Stimulated activated CD4-positive, alpha-beta T cell treated with anti-CD3 and anti-CD28 coated beads, Interleukin-1b, Interleukin-23, amount 100 ng/mL, for 4 hours (primary cell): ENCODE measurements at regions not wholly inside any gene's neighbourhood (a gene's known extent, or its start where the extent isn't known, plus 50 kb on each side); places are given as distances from the start of the nearest gene placed in this dataset.
"Not testable (repeated sequence)": the region's sequence is repeated elsewhere in the genome, so short reads cannot be mapped to it uniquely, and the experiment has no call there.

Experiments
- DNase-seq, 2 donors: peaks; one replicate each; pipeline ENCODE4 v3.0.0-alpha.2; 2020; ENCODE audit warnings: low read depth in 2 of 2

- no peak for DNase-seq
These were observed 50.8 kb upstream of the PCSK1 start for GRCh38 chr5:96483878-96484277.

GRCh38 chr5:96487859-96488258, 54.8 kb upstream of the PCSK1 start:
- DNase-seq: no peak

DNA sequence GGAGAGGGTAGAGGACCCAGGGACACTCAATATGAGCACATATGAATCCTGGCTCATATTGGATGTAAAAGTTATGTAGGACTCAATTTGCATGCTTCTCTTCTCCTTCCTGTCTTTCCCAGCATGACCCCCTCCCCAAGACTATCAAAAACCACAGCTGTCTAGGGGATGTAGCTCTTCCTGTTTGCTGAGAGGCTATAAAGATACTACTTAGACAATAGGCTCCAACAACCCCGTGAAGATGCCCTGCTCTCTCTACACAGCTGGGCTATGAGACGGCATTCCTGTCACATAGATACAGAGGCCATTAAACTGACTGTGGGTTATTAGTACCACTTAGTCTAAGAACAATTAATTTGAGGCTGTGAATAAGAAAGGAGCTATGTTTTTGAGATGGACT, 56.5 kb upstream of the PCSK1 start:
- no peak for DNase-seq

GRCh38 chr5:96492459-96493047, 59.5 kb upstream of the PCSK1 start:
- DNase-seq: no peak

DNA sequence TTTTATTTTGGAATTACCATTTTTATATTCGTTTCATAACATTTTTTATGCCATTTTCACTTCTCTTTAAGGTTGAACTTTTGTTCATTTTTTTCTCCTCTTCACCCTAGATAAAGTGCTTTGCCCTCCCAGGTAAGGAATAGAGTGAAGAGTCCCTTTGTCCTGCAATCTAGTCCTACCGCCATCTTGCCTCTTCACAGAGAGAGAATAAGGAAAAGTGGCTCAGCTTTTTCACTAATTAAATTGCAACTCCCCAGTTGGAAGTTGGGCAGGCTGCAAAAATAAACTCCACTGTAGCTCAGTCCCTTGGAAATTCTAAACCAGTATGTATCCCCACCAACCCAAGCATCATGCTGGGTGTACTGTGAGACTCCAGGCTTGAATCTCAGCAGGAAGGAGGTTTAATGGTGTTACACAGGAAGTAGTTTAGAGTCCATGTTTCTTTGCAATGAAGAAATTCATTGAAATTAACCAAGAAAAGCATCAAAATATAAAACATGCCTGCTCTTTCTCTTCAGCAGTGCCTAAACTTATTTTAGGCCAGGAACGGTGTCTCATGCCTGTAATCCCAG, 60.3 kb upstream of the PCSK1 start:
- no peak for DNase-seq

- DNase-seq: not testable (repeated sequence)
These were observed 62.4 kb upstream of the PCSK1 start for GRCh38 chr5:96495412-96495811.

DNA sequence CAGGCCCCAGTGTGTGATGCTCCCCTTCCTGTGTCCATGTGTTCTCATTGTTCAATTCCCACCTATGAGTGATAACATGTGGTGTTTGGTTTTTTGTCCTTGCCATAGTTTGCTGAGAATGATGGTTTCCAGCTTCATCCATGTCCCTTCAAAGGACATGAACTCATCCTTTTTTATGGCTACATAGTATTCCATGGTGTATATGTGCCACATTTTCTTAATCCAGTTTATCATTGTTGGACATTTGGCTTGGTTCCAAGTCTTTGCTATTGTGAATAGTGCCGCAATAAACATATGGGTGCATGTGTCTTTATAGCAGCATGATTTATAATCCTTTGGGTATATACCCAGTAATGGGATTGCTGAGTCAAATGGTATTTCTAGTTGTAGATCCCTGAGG, 64.0 kb upstream of the PCSK1 start:
- DNase-seq: not testable (repeated sequence)

DNA sequence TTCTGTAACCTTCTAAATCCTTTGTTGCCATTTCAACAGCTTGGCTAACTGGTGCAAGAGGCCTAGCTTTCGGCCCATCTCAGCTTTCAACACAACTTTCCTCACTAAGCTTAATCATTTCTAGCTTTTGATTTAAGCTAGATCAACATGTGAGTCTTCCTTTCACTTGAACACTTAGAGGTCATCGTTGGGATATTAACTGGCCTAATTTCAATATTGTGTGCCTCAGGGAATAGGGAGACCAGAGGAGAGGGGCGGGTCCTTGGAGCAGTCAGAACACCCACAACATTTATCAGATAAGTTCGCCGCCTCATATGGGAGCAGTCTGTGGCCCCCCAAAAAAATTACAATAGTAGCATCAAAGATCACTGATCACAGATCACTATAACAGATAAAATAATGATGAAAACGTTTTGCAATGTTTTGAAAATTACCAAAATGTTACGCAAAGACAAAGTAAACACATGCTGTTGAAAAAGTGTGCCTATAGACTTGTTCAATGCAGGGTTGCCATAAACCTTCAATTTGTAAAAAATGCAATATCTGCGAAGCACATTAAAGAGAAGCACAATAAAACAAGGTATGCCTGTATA, 66.8 kb upstream of the PCSK1 start:
- no peak for DNase-seq

DNA sequence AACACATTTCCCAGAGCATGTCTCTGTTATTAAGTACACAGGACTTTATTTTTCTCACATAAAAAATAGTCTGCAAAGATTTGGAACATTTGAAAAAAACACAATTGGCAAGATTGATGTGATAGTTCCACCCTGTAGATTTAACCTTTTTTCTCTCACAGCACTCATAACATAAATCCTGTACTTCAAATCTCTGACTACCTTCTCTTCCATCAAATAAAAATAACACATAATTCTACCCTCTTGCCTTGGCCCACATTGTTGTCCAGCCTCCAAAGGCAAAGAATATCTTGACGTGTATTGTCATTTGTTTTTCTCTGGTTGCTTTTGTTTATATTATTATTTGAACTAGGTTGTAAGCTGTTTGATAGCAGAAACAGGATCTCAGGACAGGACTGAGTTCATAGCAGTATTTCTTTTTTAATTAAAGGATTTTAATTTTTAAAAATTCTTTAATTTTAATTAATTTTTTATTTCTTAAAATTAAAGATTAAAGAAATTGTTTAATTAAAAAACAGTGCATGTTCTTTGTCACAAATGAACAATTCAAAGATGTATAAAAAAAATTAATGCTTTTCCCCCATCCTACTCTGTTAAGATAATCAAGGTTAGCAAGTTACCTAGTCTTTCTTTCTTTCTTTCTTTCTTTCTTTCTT, 69.1 kb upstream of the PCSK1 start:
- DNase-seq: no peak

GRCh38 chr5:96503501-96504236, 70.6 kb upstream of the PCSK1 start:
- DNase-seq: no peak

GRCh38 chr5:96506376-96506775, 73.3 kb upstream of the PCSK1 start:
- no peak for DNase-seq

GRCh38 chr5:96506866-96507527, 73.9 kb upstream of the PCSK1 start:
- no peak for DNase-seq

GRCh38 chr5:96509316-96509715, 76.3 kb upstream of the PCSK1 start:
- DNase-seq: no peak

- no peak for DNase-seq
These were observed 76.8 kb upstream of the PCSK1 start for GRCh38 chr5:96509721-96510350.

DNA sequence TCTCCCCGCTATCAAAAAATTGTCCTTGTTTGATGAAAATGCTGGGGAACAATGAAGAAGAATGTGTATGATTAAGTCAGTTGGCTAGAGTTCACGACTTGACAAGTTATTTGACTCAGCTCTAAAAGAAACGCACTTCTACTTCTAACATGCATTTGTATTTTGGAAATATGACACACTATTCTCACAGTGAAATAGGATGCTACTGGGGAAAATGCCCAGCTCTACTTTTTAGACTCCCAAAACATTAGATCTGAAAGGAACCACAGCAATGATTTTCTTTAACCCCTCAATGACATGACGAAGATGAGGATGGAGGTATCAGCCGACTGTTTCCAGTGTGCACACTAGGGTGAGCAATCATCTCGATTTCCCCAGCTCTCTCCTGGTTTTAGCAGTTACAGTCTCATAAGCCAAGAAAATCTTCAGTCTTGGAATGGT, 83.6 kb upstream of the PCSK1 start:
- no peak for DNase-seq

DNA sequence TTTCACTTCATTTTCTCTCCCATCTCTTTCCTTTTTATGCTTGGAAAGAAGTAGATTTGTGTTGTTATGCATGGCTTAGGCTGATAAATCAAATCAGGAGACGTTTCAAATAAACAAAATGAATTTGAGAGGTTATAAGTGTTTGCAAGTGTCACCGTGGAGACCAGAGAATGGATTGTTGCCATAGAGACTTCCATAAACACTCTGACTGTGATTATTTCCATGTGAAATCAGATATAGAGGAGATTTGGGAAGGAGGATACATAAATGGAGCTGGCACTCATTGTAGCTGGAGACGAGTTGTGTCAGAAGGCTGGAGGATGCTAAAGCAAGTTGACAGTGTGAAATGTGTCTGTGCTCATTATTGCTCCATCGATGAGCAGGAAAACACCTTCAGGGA, 84.2 kb upstream of the PCSK1 start:
- DNase-seq: no peak

- no peak for DNase-seq
These were observed 87.3 kb upstream of the PCSK1 start for GRCh38 chr5:96520345-96520744.

- DNase-seq: no peak
These were observed 89.7 kb upstream of the PCSK1 start for GRCh38 chr5:96522635-96523355.

DNA sequence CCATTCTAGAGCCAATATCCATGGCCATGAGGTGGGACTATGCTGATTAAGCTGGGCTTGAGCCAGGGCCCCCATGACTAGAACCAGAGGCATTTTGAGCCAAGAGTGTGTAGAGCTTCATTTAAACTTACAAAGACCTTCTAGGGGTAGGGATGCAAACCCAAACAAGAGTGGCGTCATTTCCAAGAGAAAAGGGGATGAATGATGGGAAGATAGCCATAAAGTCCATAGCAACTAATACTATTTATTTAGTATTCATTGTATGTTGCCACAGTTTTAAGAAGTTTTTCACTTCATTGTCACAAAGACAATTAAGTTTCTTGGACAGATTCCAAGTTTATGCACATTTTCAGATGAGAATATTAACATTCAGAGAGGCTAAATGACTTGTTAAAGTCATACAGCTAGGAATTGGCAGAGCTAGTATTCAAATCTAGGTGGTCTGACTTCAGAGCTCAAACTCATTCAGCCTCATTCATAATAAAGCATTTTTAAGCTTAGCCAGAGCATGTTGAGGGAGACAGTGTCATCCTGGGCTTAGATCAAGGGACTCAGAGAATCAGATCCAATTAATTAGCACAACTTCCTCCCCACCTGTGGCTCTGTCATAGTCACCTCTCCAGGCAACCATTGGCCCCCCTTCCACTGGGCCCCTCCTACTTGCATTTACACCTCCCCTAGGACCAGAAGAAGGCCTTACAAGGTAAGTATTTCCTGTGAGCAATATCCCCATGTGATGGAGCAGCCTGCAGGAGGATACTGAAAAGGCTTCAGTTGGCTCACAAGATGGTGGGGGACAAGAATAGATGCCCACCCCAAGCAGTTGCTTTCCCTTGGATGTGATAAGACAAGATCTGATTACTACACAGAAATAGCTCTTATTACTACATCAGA, 95.0 kb upstream of the PCSK1 start:
- no peak for DNase-seq
